ENCODE measurements at regions not wholly inside any gene's neighbourhood (a gene's known extent, or its start where the extent isn't known, plus 50 kb on each side); places are given as distances from the start of the nearest gene placed in this dataset.

DNA sequence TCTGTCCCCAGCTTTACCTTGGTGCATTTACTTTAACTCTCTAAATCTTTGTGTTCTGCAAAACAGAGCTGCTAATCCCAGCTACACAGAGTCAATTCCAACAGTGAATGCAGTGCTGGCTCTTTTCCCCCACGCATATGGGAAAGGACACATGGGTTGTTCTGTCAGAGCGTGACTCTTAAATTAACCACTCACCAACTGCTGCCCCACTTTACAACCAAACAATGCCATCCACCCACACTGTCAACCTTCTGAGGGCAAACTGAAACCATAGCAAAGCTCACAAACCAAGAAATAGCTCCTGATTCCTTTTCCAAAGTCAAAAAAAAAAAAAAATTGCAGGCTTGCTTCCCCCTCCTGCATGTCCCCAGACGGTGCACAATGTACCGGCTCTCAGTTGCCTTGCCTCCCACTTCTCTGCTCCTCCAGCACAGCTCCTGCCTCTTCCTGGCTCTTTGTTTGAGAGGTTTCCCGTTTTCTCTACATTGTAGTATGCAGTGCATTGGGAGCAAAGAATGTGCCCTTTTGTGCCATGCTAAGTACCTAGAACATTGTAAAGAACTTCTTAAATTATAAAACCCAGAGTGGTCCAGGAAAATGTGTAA, 151.5 kb upstream of the DAPK1 start:
- no peak for TF ChIP-seq POLR2A (IDR thresholded peaks at IDR 0.05)
- TF ChIP-seq, protein P1, sequence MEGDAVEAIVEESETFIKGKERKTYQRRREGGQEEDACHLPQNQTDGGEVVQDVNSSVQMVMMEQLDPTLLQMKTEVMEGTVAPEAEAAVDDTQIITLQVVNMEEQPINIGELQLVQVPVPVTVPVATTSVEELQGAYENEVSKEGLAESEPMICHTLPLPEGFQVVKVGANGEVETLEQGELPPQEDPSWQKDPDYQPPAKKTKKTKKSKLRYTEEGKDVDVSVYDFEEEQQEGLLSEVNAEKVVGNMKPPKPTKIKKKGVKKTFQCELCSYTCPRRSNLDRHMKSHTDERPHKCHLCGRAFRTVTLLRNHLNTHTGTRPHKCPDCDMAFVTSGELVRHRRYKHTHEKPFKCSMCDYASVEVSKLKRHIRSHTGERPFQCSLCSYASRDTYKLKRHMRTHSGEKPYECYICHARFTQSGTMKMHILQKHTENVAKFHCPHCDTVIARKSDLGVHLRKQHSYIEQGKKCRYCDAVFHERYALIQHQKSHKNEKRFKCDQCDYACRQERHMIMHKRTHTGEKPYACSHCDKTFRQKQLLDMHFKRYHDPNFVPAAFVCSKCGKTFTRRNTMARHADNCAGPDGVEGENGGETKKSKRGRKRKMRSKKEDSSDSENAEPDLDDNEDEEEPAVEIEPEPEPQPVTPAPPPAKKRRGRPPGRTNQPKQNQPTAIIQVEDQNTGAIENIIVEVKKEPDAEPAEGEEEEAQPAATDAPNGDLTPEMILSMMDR (IDR thresholded peaks at IDR 0.05) = no peak
